ENCODE measurements at regions not wholly inside any gene's neighbourhood (a gene's known extent, or its start where the extent isn't known, plus 50 kb on each side); places are given as distances from the start of the nearest gene placed in this dataset.

DNA sequence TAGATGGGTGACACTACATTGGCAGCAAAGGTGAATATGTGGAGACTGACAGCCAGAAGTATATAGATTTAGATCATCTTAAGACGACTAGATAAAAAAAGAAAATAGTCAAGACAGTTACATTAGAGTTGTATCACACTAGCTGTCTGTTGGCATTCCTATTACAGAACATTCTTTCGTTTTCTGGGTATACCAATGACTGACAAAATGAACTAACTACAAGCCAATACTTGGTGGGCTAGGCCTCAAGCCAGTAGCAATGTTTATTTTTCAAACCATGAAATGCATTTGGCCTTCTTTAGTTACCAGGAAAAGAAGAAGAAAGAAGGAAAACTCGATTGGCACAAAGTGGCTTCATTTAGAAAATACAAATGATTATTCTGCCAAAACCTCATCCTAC is 944.9 kb upstream of the ZEB2 start:
- Histone ChIP-seq H3K27me3 (ENCODE audit: control insufficient read depth, insufficient read depth, low read length) (no peaks in the 10 kb centered on the region), H3K36me3 (ENCODE audit: control insufficient read depth, insufficient read depth, low read length) (no peaks in the 10 kb centered on the region), H3K27ac (ENCODE audit: low read length) (no peak overlapping the region), H3K9me3 (ENCODE audit: control insufficient read depth, insufficient read depth, low read depth, low read length) (no peaks in the 10 kb centered on the region), H3K4me3 (ENCODE audit: low read depth in 2 of 2, low read length in 2 of 2) (no peak overlapping the region), H3K4me1 (ENCODE audit: control insufficient read depth, insufficient read depth, low read length) (no peaks in the 10 kb centered on the region)
- TF ChIP-seq, protein P1, sequence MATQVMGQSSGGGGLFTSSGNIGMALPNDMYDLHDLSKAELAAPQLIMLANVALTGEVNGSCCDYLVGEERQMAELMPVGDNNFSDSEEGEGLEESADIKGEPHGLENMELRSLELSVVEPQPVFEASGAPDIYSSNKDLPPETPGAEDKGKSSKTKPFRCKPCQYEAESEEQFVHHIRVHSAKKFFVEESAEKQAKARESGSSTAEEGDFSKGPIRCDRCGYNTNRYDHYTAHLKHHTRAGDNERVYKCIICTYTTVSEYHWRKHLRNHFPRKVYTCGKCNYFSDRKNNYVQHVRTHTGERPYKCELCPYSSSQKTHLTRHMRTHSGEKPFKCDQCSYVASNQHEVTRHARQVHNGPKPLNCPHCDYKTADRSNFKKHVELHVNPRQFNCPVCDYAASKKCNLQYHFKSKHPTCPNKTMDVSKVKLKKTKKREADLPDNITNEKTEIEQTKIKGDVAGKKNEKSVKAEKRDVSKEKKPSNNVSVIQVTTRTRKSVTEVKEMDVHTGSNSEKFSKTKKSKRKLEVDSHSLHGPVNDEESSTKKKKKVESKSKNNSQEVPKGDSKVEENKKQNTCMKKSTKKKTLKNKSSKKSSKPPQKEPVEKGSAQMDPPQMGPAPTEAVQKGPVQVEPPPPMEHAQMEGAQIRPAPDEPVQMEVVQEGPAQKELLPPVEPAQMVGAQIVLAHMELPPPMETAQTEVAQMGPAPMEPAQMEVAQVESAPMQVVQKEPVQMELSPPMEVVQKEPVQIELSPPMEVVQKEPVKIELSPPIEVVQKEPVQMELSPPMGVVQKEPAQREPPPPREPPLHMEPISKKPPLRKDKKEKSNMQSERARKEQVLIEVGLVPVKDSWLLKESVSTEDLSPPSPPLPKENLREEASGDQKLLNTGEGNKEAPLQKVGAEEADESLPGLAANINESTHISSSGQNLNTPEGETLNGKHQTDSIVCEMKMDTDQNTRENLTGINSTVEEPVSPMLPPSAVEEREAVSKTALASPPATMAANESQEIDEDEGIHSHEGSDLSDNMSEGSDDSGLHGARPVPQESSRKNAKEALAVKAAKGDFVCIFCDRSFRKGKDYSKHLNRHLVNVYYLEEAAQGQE (IDR thresholded peaks at IDR 0.05; ENCODE audit: insufficient read depth in 1 of 2, low read depth in 2 of 2, low read length in 1 of 2): no peak
- TF ChIP-seq, protein P2, sequence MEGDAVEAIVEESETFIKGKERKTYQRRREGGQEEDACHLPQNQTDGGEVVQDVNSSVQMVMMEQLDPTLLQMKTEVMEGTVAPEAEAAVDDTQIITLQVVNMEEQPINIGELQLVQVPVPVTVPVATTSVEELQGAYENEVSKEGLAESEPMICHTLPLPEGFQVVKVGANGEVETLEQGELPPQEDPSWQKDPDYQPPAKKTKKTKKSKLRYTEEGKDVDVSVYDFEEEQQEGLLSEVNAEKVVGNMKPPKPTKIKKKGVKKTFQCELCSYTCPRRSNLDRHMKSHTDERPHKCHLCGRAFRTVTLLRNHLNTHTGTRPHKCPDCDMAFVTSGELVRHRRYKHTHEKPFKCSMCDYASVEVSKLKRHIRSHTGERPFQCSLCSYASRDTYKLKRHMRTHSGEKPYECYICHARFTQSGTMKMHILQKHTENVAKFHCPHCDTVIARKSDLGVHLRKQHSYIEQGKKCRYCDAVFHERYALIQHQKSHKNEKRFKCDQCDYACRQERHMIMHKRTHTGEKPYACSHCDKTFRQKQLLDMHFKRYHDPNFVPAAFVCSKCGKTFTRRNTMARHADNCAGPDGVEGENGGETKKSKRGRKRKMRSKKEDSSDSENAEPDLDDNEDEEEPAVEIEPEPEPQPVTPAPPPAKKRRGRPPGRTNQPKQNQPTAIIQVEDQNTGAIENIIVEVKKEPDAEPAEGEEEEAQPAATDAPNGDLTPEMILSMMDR (IDR thresholded peaks at IDR 0.05): no peak
- TF ChIP-seq TCF7L2 (IDR thresholded peaks at IDR 0.05; ENCODE audit: low read depth, low read length) (no peak), POLR2AphosphoS5 (IDR thresholded peaks at IDR 0.05; ENCODE audit: low read depth, low read length) (no peak), SIN3A (IDR thresholded peaks at IDR 0.05; ENCODE audit: borderline replicate concordance, insufficient read depth, low read depth, low read length) (no peak)
- intact Hi-C loops (cut with micrococcal nuclease; ENCODE audit: unreplicated experiment) (no loop called here), in situ Hi-C loops (cut with HindIII; ENCODE audit: low pct_unique_long_range_greater_than_20kb, low sequenced_read_pairs) (no loop called here)
- POLR2A ChIA-PET: no interaction called here
- ATAC-seq (no peak), DNase-seq (ENCODE audit: low read depth, low spot score) (no peak)
- no TSS peak for BruUV-seq (replicated peaks)
- CTCF ChIA-PET: no interaction called here

DNA sequence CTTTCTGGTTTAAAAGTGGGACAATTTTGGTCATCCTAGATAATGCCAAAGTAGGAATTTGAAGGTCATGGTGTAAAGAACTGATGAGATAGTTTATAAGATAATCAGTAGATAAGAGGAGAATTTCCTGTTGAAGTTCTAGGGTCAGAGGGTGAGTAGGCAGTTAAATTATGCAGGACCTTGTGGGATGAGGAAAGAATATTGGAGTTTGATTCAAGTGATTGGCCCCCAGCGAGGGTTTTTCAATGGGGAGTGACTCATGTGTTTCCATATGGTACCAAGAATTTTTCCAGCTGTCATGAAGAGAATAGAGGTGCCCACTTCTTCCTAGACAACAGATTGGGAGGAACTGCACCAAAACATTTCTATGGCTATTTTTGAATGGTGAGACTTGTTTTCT is 940.2 kb upstream of the ZEB2 start:
- no TSS peak for BruUV-seq (replicated peaks)
- Histone ChIP-seq H3K4me1 (ENCODE audit: control insufficient read depth, insufficient read depth, low read length) (no peaks in the 10 kb centered on the region), H3K9me3 (ENCODE audit: control insufficient read depth, insufficient read depth, low read depth, low read length) (no peaks in the 10 kb centered on the region), H3K27me3 (ENCODE audit: control insufficient read depth, insufficient read depth, low read length) (no peaks in the 10 kb centered on the region), H3K36me3 (ENCODE audit: control insufficient read depth, insufficient read depth, low read length) (no peaks in the 10 kb centered on the region), H3K27ac (ENCODE audit: low read length) (no peak overlapping the region), H3K4me3 (ENCODE audit: low read depth in 2 of 2, low read length in 2 of 2) (no peak overlapping the region)
- in situ Hi-C loops (cut with HindIII; ENCODE audit: low pct_unique_long_range_greater_than_20kb, low sequenced_read_pairs) (no loop called here), intact Hi-C loops (cut with micrococcal nuclease; ENCODE audit: unreplicated experiment) (no loop called here)
- ChIA-PET CTCF (no interaction called here), POLR2A (no interaction called here)
- TF ChIP-seq, protein P2 (IDR thresholded peaks at IDR 0.05): no peak
- TF ChIP-seq SIN3A (IDR thresholded peaks at IDR 0.05; ENCODE audit: borderline replicate concordance, insufficient read depth, low read depth, low read length) (no peak), TCF7L2 (IDR thresholded peaks at IDR 0.05; ENCODE audit: low read depth, low read length) (no peak), POLR2AphosphoS5 (IDR thresholded peaks at IDR 0.05; ENCODE audit: low read depth, low read length) (no peak)
- TF ChIP-seq, protein P1 (IDR thresholded peaks at IDR 0.05; ENCODE audit: insufficient read depth in 1 of 2, low read depth in 2 of 2, low read length in 1 of 2): no peak
- DNase-seq (ENCODE audit: low read depth, low spot score): no peak
- no peak for ATAC-seq
